Upper lobe of left lung (tissue), 4 donors: ENCODE measurements at regions not wholly inside any gene's neighbourhood (a gene's known extent, or its start where the extent isn't known, plus 50 kb on each side); places are given as distances from the start of the nearest gene placed in this dataset.

Experiments
- CTCF ChIP-seq, 6 experiments: fragments of 450-650 bp in 4 of 6; fragments of 200-600 bp in 2 of 6; sonication (generic) in 2 of 6; IDR thresholded peaks; one replicate each; pipeline ENCODE4 v1.5.1; 2016 to 2019; ENCODE audit warnings: antibody characterized with exemption in 6 of 6
- EP300 ChIP-seq, 4 donors: sonication (generic); formaldehyde crosslinking; IDR thresholded peaks; one replicate each; pipeline ENCODE4 v1.5.1; 2017; ENCODE audit warnings: antibody characterized with exemption in 4 of 4, control low read depth in 2 of 4
- POLR2A ChIP-seq, 4 donors: fragments of 450-650 bp; IDR thresholded peaks; one replicate each; pipeline ENCODE4 v1.5.1; 2016 to 2017; ENCODE audit warnings: antibody characterized with exemption in 4 of 4, mild to moderate bottlenecking in 2 of 4
- POLR2AphosphoS5 ChIP-seq, 2 donors: sonication (generic); formaldehyde crosslinking; IDR thresholded peaks; one replicate each; pipeline ENCODE4 v1.5.1; 2017; ENCODE audit warnings: antibody characterized with exemption in 2 of 2

DNA sequence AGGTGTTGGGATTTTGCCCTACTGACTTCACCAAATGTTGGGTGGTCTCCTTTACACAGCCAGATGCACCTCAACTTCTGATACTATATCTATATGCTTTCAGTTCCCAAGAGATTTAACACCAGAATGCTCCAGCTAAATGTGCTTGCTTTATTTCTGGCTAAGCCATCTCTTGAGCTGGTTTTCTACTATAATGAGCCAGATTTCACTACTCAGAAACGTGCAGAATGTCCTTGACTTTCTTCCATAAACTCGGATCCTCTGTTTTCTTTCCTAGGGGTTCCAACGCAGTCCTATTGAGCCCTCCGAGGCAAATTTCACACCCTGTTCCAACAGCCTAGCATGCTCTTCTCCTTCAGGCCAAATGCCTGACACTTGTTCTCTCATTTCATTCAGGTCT, 200.3 kb downstream of the DPY19L2 start:
- TF ChIP-seq CTCF (IDR thresholded peaks at IDR 0.05) (no peak), POLR2A (IDR thresholded peaks at IDR 0.05) (no peak), EP300 (IDR thresholded peaks at IDR 0.05) (no peak), POLR2AphosphoS5 (IDR thresholded peaks at IDR 0.05) (no peak)
